ENCODE measurements at regions not wholly inside any gene's neighbourhood (a gene's known extent, or its start where the extent isn't known, plus 50 kb on each side); places are given as distances from the start of the nearest gene placed in this dataset.

DNA sequence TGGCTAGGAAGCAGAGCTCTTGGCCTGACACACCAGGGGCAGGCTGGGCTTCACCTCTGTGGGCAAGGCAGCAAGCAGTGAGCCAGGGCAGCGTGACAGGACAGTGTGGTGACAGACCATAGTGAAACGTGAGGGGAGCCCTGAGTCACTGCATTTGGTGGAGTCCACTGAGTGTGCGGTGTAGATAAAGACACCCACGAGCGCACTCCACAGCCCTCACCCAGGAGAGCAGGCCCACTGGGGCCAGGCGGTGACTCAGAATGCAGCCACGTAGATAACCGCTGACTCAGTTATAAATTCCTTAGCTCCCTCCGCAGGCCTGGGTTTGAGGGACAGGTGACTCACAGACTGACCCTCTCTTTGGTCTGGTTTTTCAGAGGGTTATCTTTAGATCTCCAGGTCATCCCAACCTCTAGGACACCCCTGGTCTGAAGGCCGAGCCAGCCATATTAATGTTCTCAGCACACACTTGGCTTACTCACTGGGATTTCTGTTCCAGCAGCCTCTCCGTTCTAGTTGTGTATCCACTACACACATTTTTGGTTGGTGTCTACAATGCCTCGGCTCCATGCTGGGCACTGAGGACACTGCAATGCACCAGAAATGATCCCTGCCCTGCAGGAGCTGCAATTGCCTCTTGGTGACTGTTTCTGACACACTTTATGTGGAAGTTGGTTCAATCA is 90.2 kb upstream of the TSPAN2 start:
- H3K4me3 ChIP-seq (ENCODE audit: low read depth, low read length) = no peak overlapping the region
- TF ChIP-seq CTCF (IDR thresholded peaks at IDR 0.05; ENCODE audit: low read depth, low read length) = no peak

DNA sequence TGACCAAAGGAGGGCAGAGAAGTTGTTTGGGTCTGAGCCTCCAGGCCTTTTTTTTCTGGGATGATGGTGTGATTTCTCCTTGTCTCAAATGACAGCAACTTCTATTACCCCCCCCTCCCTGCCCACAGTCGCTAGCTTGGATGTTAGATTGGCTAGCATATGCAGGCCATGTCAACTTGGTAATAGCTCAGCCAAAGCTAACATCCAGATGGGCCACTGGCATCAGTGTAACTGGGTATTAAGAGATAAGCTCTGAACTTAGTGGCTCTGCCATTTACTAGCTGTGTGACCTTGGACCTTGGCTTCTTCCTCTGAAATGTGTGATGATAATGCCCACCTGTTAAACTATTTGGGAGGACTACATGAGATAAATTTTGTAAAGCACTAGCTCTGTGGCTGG is 86.9 kb upstream of the TSPAN2 start:
- no peak for TF ChIP-seq CTCF (IDR thresholded peaks at IDR 0.05; ENCODE audit: low read depth, low read length)
- H3K4me3 ChIP-seq (ENCODE audit: low read depth, low read length) = no peak overlapping the region

- no peak overlapping the region for H3K4me3 ChIP-seq (ENCODE audit: low read depth, low read length)
Observed at GRCh38 chr1:115175596-115175995, 86.3 kb upstream of the TSPAN2 start.

DNA sequence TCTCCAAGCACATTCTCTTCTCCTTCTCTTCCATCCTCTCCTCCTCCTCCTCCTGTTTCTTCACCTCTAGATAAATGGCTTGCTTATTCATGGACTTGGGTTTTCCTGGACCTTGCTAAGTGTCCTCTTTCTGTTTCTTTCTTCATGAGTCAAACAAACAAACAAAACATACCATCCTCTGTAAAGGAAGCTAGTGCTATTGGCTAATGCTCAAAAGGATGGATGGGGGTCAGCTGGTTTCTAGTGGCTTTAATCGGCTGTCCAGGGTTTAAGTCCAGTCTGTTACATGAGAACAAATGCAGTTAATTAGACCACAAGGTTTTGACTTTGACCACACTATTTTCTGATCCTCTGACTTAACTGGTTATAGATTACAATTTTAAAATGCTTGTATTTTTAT is 83.8 kb upstream of the TSPAN2 start:
- no peak for TF ChIP-seq CTCF (IDR thresholded peaks at IDR 0.05; ENCODE audit: low read depth, low read length)
- no peak overlapping the region for H3K4me3 ChIP-seq (ENCODE audit: low read depth, low read length)

More at GRCh38 chr1:115175596-115175995, 86.3 kb upstream of the TSPAN2 start:
- TF ChIP-seq CTCF (IDR thresholded peaks at IDR 0.05; ENCODE audit: low read depth, low read length) = no peak

DNA sequence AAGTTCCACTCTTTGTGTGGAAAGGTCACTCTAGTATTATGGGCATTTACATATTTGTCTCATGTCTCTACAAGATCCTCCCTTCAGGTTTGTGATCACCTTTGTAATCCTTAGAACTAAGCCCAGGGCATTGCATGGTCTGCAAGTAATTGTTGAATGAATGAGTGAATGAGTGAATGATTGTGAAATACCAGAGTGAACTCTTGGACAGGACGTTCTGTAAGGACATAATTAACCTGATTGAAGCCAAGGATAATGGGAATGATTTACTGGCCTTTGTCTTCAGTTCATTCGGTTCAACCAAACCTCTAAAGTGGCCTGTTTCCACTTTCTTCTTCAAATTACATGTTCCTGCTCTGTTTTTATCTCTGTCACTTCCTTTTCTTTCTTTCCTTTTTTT is 83.0 kb upstream of the TSPAN2 start:
- H3K4me3 ChIP-seq (ENCODE audit: low read depth, low read length) = no peak overlapping the region
- TF ChIP-seq CTCF (IDR thresholded peaks at IDR 0.05; ENCODE audit: low read depth, low read length) = no peak

DNA sequence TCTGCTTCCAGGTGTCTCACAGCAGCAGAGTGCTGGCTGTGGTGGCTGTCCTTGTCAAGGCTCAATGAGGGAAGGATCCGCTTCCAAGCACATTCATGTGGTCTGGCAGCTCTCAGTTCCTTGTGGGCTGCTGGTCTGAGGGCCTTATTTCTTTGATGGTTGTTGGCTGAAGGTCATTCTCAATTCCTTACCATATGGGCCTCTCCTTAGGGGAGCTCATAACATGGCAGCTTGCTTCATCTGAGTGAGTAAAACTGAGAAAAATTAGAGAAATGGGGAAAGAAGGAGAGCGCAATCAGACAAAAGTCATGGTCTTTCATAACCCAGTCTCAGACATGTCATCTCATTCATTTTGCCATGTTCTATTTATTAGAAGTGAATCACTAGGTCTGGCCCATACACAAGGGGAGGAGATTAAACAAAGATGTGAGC is 81.7 kb upstream of the TSPAN2 start:
- TF ChIP-seq CTCF (IDR thresholded peaks at IDR 0.05; ENCODE audit: low read depth, low read length) = no peak
- H3K4me3 ChIP-seq (ENCODE audit: low read depth, low read length) = no peak overlapping the region

- TF ChIP-seq CTCF (IDR thresholded peaks at IDR 0.05; ENCODE audit: low read depth, low read length) = no peak
- H3K4me3 ChIP-seq (ENCODE audit: low read depth, low read length) = no peak overlapping the region
Observed at GRCh38 chr1:115170377-115170776, 81.1 kb upstream of the TSPAN2 start.
